SK-N-SH (cell line): ENCODE measurements at regions not wholly inside any gene's neighbourhood (a gene's known extent, or its start where the extent isn't known, plus 50 kb on each side); places are given as distances from the start of the nearest gene placed in this dataset.

Experiments used
- CHD2 ChIP-seq: fragments of 150-350 bp; IDR thresholded peaks from 2 replicates; pipeline ENCODE4 v1.6.1; 2018; ENCODE audit warnings: low read length; ENCODE audit not compliant: partially characterized antibody
- GABPA ChIP-seq: IDR thresholded peaks from 2 replicates; pipeline ENCODE4 v1.4.0; 2012; ENCODE audit warnings: low read depth, mild to moderate bottlenecking
- GATA2 ChIP-seq: sonication (generic); formaldehyde crosslinking; IDR thresholded peaks from 2 replicates; pipeline ENCODE4 v1.5.0; 2020; ENCODE audit warnings: mild to moderate bottlenecking, missing genetic modification reagents
- JUND ChIP-seq: IDR thresholded peaks from 2 replicates; pipeline ENCODE4 v1.4.0; 2012
- RAD21 ChIP-seq: IDR thresholded peaks from 2 replicates; pipeline ENCODE4 v1.6.1; 2012; ENCODE audit warnings: mild to moderate bottlenecking, low read length
- RFX5 ChIP-seq: IDR thresholded peaks from 2 replicates; pipeline ENCODE4 v1.6.1; 2012; ENCODE audit warnings: mild to moderate bottlenecking, improper control_type of control experiment, low read length
- TCF12 ChIP-seq: IDR thresholded peaks from 2 replicates; pipeline ENCODE4 v1.4.0; 2012
- TEAD4 ChIP-seq: IDR thresholded peaks from 2 replicates; pipeline ENCODE4 v1.4.0; 2012; ENCODE audit warnings: mild to moderate bottlenecking, borderline replicate concordance; ENCODE audit not compliant: insufficient read depth
- YY1 ChIP-seq: IDR thresholded peaks from 2 replicates; pipeline ENCODE4 v1.4.0; 2012; ENCODE audit warnings: low read depth, mild to moderate bottlenecking
- TF ChIP-seq, protein P1 (sequence below): fragments of 200-600 bp; sonication (generic); IDR thresholded peaks from 2 replicates; pipeline ENCODE4 v1.6.1; 2017; ENCODE audit warnings: antibody characterized with exemption, mild to moderate bottlenecking, moderate library complexity
- TF ChIP-seq, protein P2 (sequence below): IDR thresholded peaks from 2 replicates; pipeline ENCODE4 v1.4.0; 2012; ENCODE audit warnings: low read depth, borderline replicate concordance
- TF ChIP-seq, protein P3 (sequence below): IDR thresholded peaks from 2 replicates; pipeline ENCODE4 v1.4.0; 2012; ENCODE audit warnings: low read depth

DNA sequence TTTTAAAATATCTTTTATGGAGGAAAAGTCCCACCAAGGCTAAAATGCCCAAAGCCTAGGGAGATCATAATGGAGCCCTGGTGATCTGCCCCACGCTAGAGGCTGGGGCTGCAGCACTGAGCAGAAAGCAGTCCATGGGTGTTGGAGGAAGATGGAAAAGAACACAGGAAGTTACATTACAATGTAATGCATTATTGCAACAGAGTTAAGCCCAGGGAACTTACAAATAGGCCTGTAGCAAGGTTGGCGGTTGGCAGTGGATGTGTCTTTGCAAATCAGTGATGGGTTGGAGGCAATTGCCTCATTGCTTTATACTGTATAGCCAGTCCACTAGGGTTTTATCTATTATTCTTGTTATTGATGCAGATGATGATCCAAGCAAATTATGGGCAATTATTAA is 399.9 kb downstream of the NDFIP2 start:
- TF ChIP-seq, protein P1, sequence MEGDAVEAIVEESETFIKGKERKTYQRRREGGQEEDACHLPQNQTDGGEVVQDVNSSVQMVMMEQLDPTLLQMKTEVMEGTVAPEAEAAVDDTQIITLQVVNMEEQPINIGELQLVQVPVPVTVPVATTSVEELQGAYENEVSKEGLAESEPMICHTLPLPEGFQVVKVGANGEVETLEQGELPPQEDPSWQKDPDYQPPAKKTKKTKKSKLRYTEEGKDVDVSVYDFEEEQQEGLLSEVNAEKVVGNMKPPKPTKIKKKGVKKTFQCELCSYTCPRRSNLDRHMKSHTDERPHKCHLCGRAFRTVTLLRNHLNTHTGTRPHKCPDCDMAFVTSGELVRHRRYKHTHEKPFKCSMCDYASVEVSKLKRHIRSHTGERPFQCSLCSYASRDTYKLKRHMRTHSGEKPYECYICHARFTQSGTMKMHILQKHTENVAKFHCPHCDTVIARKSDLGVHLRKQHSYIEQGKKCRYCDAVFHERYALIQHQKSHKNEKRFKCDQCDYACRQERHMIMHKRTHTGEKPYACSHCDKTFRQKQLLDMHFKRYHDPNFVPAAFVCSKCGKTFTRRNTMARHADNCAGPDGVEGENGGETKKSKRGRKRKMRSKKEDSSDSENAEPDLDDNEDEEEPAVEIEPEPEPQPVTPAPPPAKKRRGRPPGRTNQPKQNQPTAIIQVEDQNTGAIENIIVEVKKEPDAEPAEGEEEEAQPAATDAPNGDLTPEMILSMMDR: no peak
- TF ChIP-seq, protein P2, sequence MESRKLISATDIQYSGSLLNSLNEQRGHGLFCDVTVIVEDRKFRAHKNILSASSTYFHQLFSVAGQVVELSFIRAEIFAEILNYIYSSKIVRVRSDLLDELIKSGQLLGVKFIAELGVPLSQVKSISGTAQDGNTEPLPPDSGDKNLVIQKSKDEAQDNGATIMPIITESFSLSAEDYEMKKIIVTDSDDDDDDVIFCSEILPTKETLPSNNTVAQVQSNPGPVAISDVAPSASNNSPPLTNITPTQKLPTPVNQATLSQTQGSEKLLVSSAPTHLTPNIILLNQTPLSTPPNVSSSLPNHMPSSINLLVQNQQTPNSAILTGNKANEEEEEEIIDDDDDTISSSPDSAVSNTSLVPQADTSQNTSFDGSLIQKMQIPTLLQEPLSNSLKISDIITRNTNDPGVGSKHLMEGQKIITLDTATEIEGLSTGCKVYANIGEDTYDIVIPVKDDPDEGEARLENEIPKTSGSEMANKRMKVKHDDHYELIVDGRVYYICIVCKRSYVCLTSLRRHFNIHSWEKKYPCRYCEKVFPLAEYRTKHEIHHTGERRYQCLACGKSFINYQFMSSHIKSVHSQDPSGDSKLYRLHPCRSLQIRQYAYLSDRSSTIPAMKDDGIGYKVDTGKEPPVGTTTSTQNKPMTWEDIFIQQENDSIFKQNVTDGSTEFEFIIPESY: no peak
- TF ChIP-seq GATA2 (CRISPR knock-in tag) (no peak), RFX5 (no peak), TCF12 (no peak), CHD2 (no peak), RAD21 (no peak), GABPA (no peak), TEAD4 (no peak), JUND (no peak), YY1 (no peak)
- TF ChIP-seq, protein P3, sequence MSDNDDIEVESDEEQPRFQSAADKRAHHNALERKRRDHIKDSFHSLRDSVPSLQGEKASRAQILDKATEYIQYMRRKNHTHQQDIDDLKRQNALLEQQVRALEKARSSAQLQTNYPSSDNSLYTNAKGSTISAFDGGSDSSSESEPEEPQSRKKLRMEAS: no peak
